ENCODE measurements at regions not wholly inside any gene's neighbourhood (a gene's known extent, or its start where the extent isn't known, plus 50 kb on each side); places are given as distances from the start of the nearest gene placed in this dataset.

GRCh38 chr16:26667307-26667706 is 399.4 kb upstream of the C16orf82 start:
- no peak overlapping the region for H3K27ac ChIP-seq
- TF ChIP-seq CTCF (conservative IDR thresholded peaks at IDR 0.05) = no peak

- no peak overlapping the region for H3K27ac ChIP-seq
- TF ChIP-seq CTCF (conservative IDR thresholded peaks at IDR 0.05) = no peak
Observed at GRCh38 chr16:26668026-26668425, 398.7 kb upstream of the C16orf82 start.

GRCh38 chr16:26672206-26672605 is 394.5 kb upstream of the C16orf82 start:
- TF ChIP-seq CTCF (conservative IDR thresholded peaks at IDR 0.05) = no peak

GRCh38 chr16:26673011-26673410 is 393.7 kb upstream of the C16orf82 start:
- H3K27ac ChIP-seq = no peak overlapping the region
- TF ChIP-seq CTCF (conservative IDR thresholded peaks at IDR 0.05) = no peak

More at GRCh38 chr16:26672206-26672605, 394.5 kb upstream of the C16orf82 start:
- no peak overlapping the region for H3K27ac ChIP-seq

- TF ChIP-seq CTCF (conservative IDR thresholded peaks at IDR 0.05) = no peak
Observed at GRCh38 chr16:26680671-26681070, 386.1 kb upstream of the C16orf82 start.

GRCh38 chr16:26688105-26688504 is 378.6 kb upstream of the C16orf82 start:
- no peak overlapping the region for H3K27ac ChIP-seq
- no peak for TF ChIP-seq CTCF (conservative IDR thresholded peaks at IDR 0.05)

More at GRCh38 chr16:26680671-26681070, 386.1 kb upstream of the C16orf82 start:
- no peak overlapping the region for H3K27ac ChIP-seq

GRCh38 chr16:26688699-26689098 is 378.0 kb upstream of the C16orf82 start:
- no peak for TF ChIP-seq CTCF (conservative IDR thresholded peaks at IDR 0.05)
- no peak overlapping the region for H3K27ac ChIP-seq

GRCh38 chr16:26692658-26693057 is 374.1 kb upstream of the C16orf82 start:
- no peak overlapping the region for H3K27ac ChIP-seq
- TF ChIP-seq CTCF (conservative IDR thresholded peaks at IDR 0.05) = no peak

All from VCaP (cell line).